Trophoblast cell (in vitro differentiated cells and primary cell): ENCODE measurements at regions not wholly inside any gene's neighbourhood (a gene's known extent, or its start where the extent isn't known, plus 50 kb on each side); places are given as distances from the start of the nearest gene placed in this dataset.

Source experiments
- DNase-seq, 2 donors: peaks; one replicate each; pipeline ENCODE4 v3.0.0-alpha.2; 2016
- H2AFZ ChIP-seq: 2 replicates; pipeline ENCODE4 v1.6.1; 2013; ENCODE audit warnings: low read length, moderate library complexity, mild to moderate bottlenecking; ENCODE audit not compliant: insufficient read depth, poor library complexity
- H2AK5ac ChIP-seq: 2 replicates; pipeline ENCODE4 v1.6.1; 2013; ENCODE audit warnings: mild to moderate bottlenecking, low read length
- H2BK120ac ChIP-seq: 2 replicates; pipeline ENCODE4 v1.6.1; 2013; ENCODE audit warnings: low read length, mild to moderate bottlenecking, moderate library complexity; ENCODE audit not compliant: insufficient read depth, poor library complexity
- H2BK12ac ChIP-seq: 2 replicates; pipeline ENCODE4 v1.6.1; 2013; ENCODE audit warnings: mild to moderate bottlenecking, low read length, moderate library complexity
- H2BK5ac ChIP-seq: 2 replicates; pipeline ENCODE4 v1.6.1; 2013; ENCODE audit warnings: low read length, low read depth, moderate library complexity, mild to moderate bottlenecking; ENCODE audit not compliant: poor library complexity
- H3K14ac ChIP-seq: 2 replicates; pipeline ENCODE4 v1.6.1; 2013; ENCODE audit warnings: mild to moderate bottlenecking, low read length
- H3K18ac ChIP-seq: 2 replicates; pipeline ENCODE4 v1.6.1; 2013; ENCODE audit warnings: mild to moderate bottlenecking, low read length
- H3K23ac ChIP-seq: 2 replicates; pipeline ENCODE4 v1.6.1; 2013; ENCODE audit warnings: low read length
- H3K27ac ChIP-seq: 2 replicates; pipeline ENCODE4 v1.5.1; 2013; ENCODE audit warnings: low read depth, mild to moderate bottlenecking, inconsistent platforms, low read length, moderate library complexity
- H3K27me3 ChIP-seq: 2 replicates; pipeline ENCODE4 v1.6.1; 2013; ENCODE audit warnings: inconsistent platforms, mild to moderate bottlenecking, low read length, moderate library complexity; ENCODE audit not compliant: insufficient read depth
- H3K36me3 ChIP-seq, 2 experiments: 1 replicate in 1 of 2; 2 replicates in 1 of 2; pipeline ENCODE4 v1.6.1; 2013; ENCODE audit warnings: low read length in 2 of 2, mild to moderate bottlenecking in 2 of 2, moderate library complexity in 1 of 2; ENCODE audit not compliant: insufficient read depth in 2 of 2, control insufficient read depth in 1 of 2
- H3K4ac ChIP-seq: 2 replicates; pipeline ENCODE4 v1.6.1; 2013; ENCODE audit warnings: low read depth, mild to moderate bottlenecking, low read length, moderate library complexity
- H3K4me1 ChIP-seq, 2 experiments: 1 replicate in 1 of 2; 2 replicates in 1 of 2; pipeline ENCODE4 v1.6.1; 2013; ENCODE audit warnings: low read length in 2 of 2, mild to moderate bottlenecking in 2 of 2, moderate library complexity in 1 of 2; ENCODE audit not compliant: insufficient read depth in 2 of 2, control insufficient read depth in 1 of 2
- H3K4me2 ChIP-seq: 2 replicates; pipeline ENCODE4 v1.6.1; 2013; ENCODE audit warnings: inconsistent platforms, mild to moderate bottlenecking, low read length, moderate library complexity
- H3K4me3 ChIP-seq: 2 replicates; pipeline ENCODE4 v1.5.1; 2013; ENCODE audit warnings: mild to moderate bottlenecking, low read depth, low read length, inconsistent platforms
- H3K79me1 ChIP-seq: one replicate; pipeline ENCODE4 v1.6.1; 2013; ENCODE audit warnings: low read length
- H3K79me2 ChIP-seq: 2 replicates; pipeline ENCODE4 v1.6.1; 2013; ENCODE audit warnings: low read length, mild to moderate bottlenecking; ENCODE audit not compliant: control insufficient read depth, insufficient read depth, poor library complexity
- H3K9ac ChIP-seq: 2 replicates; pipeline ENCODE4 v1.6.1; 2013; ENCODE audit warnings: mild to moderate bottlenecking, low read length
- H3K9me3 ChIP-seq: 2 replicates; pipeline ENCODE4 v1.6.1; 2013; ENCODE audit warnings: low read depth, mild to moderate bottlenecking, control low read depth, inconsistent platforms, low read length; ENCODE audit not compliant: insufficient read depth
- H4K12ac ChIP-seq: 2 replicates; pipeline ENCODE4 v1.6.1; 2013; ENCODE audit warnings: low read depth, mild to moderate bottlenecking, low read length, moderate library complexity
- H4K8ac ChIP-seq: 2 replicates; pipeline ENCODE4 v1.6.1; 2013; ENCODE audit warnings: low read depth, mild to moderate bottlenecking, low read length, moderate library complexity
- H4K91ac ChIP-seq: one replicate; pipeline ENCODE4 v1.6.1; 2013; ENCODE audit warnings: low read depth, mild to moderate bottlenecking, low read length, moderate library complexity
- WGBS: extraction: QIAGEN DNeasy Blood & Tissue Kit; methylation state at CpG from one replicate; pipeline ENCODE4 v1.1.7; 2013; ENCODE audit warnings: missing lambda C conversion rate; ENCODE audit not compliant: insufficient read length, insufficient coverage; ENCODE audit errors: extremely low coverage; 5-methylcytosine and 5-hydroxymethylcytosine counted together

DNA sequence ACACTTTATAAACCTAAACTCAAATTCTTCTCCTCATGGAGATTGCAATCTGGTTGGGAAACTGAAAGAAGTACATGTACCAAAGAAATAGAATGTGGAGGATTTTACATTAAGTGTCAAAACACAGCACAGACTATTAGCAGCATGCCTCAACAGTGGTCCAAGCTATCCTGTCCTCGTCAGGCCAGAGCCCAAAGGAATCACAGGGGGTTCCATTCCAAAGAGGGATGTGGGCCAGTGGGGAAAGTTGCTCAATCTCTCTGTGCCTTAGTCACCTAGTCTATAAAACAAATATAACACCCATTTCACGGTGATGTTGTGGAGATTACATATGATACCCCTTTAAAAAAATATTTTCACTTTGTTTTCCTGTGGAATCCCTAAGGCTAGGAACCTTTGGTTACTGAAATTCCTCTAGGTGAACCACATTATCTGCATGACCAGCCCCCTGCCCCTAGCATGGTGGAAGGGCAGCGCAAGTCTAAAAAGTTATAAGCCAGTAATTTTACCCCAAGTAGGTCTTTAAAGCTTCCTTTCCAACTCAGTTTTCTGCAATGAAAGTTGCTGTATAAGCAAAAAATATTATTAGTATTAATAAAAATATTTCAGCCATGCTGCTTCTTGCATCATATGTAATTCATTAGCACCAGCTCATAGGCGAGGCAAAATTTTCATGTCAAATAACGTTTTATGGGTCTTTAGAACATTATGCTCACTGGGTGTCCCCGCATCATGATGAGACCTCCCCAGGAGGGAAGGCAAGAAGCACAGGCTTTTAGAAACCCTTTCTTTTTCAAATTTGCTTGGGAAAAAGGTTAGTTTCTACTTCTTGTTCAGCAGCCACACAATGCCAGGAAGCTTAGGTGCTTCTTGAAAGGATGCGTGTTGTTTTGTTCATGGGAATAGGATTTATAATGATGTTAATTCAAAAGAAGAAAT is 548.8 kb upstream of the PKN2 start:
- Histone ChIP-seq H4K12ac (no peak overlapping the region), H3K4me3 (no peak overlapping the region), H3K27me3 (no peaks in the 10 kb centered on the region), H2AK5ac (no peak overlapping the region), H3K79me2 (no peaks in the 10 kb centered on the region), H3K4ac (no peak overlapping the region), H2AFZ (no peak overlapping the region), H3K18ac (no peak overlapping the region), H2BK12ac (no peak overlapping the region), H3K9ac (no peak overlapping the region), H4K8ac (no peak overlapping the region), H2BK120ac (no peak overlapping the region), H3K27ac (no peak overlapping the region), H3K9me3 (no peaks in the 10 kb centered on the region), H3K36me3 (no peaks in the 10 kb centered on the region), H3K4me1 (no peaks in the 10 kb centered on the region), H3K4me2 (no peak overlapping the region), H2BK5ac (no peak overlapping the region), H3K14ac (no peak overlapping the region), H3K79me1 (no peaks in the 10 kb centered on the region), H4K91ac (no peak overlapping the region), H3K23ac (no peak overlapping the region)
- WGBS, result no CpG with 5 or more reads among the region's 7 CpGs
- DNase-seq, result no peak

DNA sequence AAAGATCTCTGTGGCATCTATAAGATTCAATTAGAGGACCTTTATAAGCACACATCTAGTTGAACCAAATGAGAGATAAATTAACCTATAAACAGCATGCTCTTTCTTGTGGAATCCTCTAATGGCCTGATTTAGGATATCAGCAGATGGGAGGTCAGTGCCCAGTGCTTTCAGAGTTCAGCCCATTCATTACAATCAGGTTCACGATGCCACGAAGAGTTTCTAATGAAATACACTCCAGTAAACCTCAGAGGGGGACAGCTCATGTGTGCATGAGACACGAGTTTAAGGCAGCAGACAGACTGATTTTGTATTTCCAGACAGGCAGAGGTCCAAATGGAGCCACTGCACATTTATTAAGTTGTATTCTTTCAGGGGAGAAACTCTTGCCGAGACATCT is 544.4 kb upstream of the PKN2 start:
- Histone ChIP-seq H4K91ac (no peak overlapping the region), H3K79me2 (no peaks in the 10 kb centered on the region), H2AK5ac (no peak overlapping the region), H3K4me2 (no peak overlapping the region), H2BK120ac (no peak overlapping the region), H2BK5ac (no peak overlapping the region), H3K79me1 (no peaks in the 10 kb centered on the region), H4K8ac (no peak overlapping the region), H2AFZ (no peak overlapping the region), H3K36me3 (no peaks in the 10 kb centered on the region), H3K9me3 (no peaks in the 10 kb centered on the region), H3K14ac (no peak overlapping the region), H3K27me3 (no peaks in the 10 kb centered on the region), H3K4ac (no peak overlapping the region), H3K9ac (no peak overlapping the region), H3K4me3 (no peak overlapping the region), H2BK12ac (no peak overlapping the region), H3K27ac (no peak overlapping the region), H3K18ac (no peak overlapping the region), H3K4me1 (no peaks in the 10 kb centered on the region), H3K23ac (no peak overlapping the region), H4K12ac (no peak overlapping the region)
- no peak for DNase-seq
- no CpG with 5 or more reads among the region's 4 CpGs for WGBS

DNA sequence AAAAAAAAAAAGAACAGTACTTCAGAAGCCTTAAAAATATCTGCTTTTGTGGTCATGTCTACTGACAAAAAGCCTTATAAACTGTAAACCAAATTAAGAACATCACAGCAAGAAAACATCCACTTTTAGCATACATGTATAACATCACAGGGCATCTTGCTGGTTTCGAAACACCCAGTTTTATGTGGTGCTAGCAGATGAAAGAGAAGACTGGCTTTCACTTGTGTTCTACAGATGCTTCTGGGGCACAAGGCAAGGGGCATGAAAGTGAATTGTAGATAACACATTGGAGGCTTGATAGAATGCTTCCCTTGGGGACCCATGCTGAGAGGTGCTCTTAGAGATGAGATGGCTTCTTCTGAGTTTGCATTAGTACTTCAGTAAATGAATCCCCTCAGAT is 543.7 kb upstream of the PKN2 start:
- Histone ChIP-seq H2AFZ (no peak overlapping the region), H3K9me3 (no peaks in the 10 kb centered on the region), H3K27me3 (no peaks in the 10 kb centered on the region), H3K23ac (no peak overlapping the region), H3K4me1 (no peaks in the 10 kb centered on the region), H3K36me3 (no peaks in the 10 kb centered on the region), H3K27ac (no peak overlapping the region), H2AK5ac (no peak overlapping the region), H4K91ac (no peak overlapping the region), H4K12ac (no peak overlapping the region), H2BK120ac (no peak overlapping the region), H3K79me2 (no peaks in the 10 kb centered on the region), H3K4me3 (no peak overlapping the region), H3K4ac (no peak overlapping the region), H4K8ac (no peak overlapping the region), H2BK5ac (no peak overlapping the region), H3K14ac (no peak overlapping the region), H3K4me2 (no peak overlapping the region), H3K18ac (no peak overlapping the region), H2BK12ac (no peak overlapping the region), H3K79me1 (no peaks in the 10 kb centered on the region), H3K9ac (no peak overlapping the region)
- WGBS, result no CpG with 5 or more reads among the region's 1 CpG
- no peak for DNase-seq

DNA sequence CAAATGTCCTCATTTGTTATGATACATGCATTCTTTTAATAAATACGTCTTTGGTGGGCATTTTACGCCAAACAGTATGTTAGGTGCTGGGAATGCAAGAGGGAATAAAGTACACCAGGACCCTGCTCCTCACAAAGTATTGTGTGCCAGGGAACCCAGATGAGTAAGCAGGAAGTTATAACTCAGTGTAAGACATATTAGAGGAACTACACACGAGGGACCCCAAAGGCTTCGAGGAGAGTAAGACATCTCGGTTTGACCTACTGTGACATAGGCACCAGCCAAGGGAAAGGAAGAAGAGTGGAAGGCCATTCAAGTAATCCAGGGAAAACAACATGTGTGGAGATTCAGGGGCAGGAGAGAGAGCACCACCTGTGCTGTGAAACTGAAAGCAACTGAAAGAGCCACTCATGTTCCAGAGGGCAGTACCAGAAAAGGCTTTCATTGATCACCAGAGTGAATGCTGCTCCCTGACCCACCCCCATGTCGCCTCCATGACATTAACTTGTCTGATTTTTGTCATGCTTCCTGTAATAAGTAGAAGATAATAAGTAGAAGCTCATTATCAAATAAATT is 542.5 kb upstream of the PKN2 start:
- Histone ChIP-seq H3K27ac (no peak overlapping the region), H3K79me1 (no peaks in the 10 kb centered on the region), H3K36me3 (no peaks in the 10 kb centered on the region), H3K14ac (no peak overlapping the region), H3K9ac (no peak overlapping the region), H2BK12ac (no peak overlapping the region), H3K79me2 (no peaks in the 10 kb centered on the region), H4K8ac (no peak overlapping the region), H3K4ac (no peak overlapping the region), H3K4me2 (no peak overlapping the region), H3K23ac (no peak overlapping the region), H2AK5ac (peak overlapping the region; percentile 37), H3K4me1 (no peaks in the 10 kb centered on the region), H3K27me3 (no peaks in the 10 kb centered on the region), H4K91ac (no peak overlapping the region), H3K4me3 (no peak overlapping the region), H2BK120ac (peak overlapping the region; percentile 13), H2AFZ (no peak overlapping the region), H3K9me3 (no peaks in the 10 kb centered on the region), H3K18ac (no peak overlapping the region), H4K12ac (no peak overlapping the region), H2BK5ac (no peak overlapping the region)
- WGBS, result no CpG with 5 or more reads among the region's 6 CpGs
- no peak for DNase-seq
